ENCODE measurements at regions not wholly inside any gene's neighbourhood (a gene's known extent, or its start where the extent isn't known, plus 50 kb on each side); places are given as distances from the start of the nearest gene placed in this dataset.

- intact Hi-C loops (cut with micrococcal nuclease) = no loop called here
- ATAC-seq (no peak), DNase-seq (ENCODE audit: low read depth, low spot score) (no peak)
- Histone ChIP-seq H3K9me2 (ENCODE audit: insufficient read depth) (no peaks in the 10 kb centered on the region), H3K36me3 (ENCODE audit: control insufficient read depth in 1 of 2, insufficient read depth in 2 of 2, low read length in 2 of 2) (no peaks in the 10 kb centered on the region), H3K4me1 (ENCODE audit: control insufficient read depth in 1 of 2, insufficient read depth in 2 of 2, low read length in 2 of 2) (no peaks in the 10 kb centered on the region), H3K79me2 (ENCODE audit: insufficient read depth, low read length) (no peaks in the 10 kb centered on the region), H3K27me3 (ENCODE audit: insufficient read depth, low read length) (no peaks in the 10 kb centered on the region), H4K20me1 (ENCODE audit: insufficient read depth) (no peaks in the 10 kb centered on the region), H3K9ac (ENCODE audit: low read length) (no peak overlapping the region), H3K4me2 (ENCODE audit: low read length) (no peak overlapping the region), H3K27ac (ENCODE audit: low read depth, low read length) (no peak overlapping the region), H3K9me3 (ENCODE audit: control insufficient read depth in 1 of 2, insufficient read depth in 1 of 2, low read depth in 1 of 2, low read length in 2 of 2) (peaks cover 0 to 17% of the 10 kb centered on the region in 2 experiments; a peak in 1 of 4 replicates), H3K4me3 (replicated peaks in 1 of 2; ENCODE audit: low read depth in 1 of 2, low read length in 2 of 2) (no peak overlapping the region), H2AFZ (ENCODE audit: low read depth, low read length, poor library complexity, severe bottlenecking) (no peak overlapping the region)
- no TSS peak for BruUV-seq (replicated peaks)
- POLR2A ChIA-PET = no interaction called here
- no peak for TF ChIP-seq CTCF (IDR thresholded peaks at IDR 0.05 in 2 of 3, conservative IDR thresholded peaks at IDR 0.05 in 1 of 3; ENCODE audit: borderline replicate concordance in 1 of 3, insufficient read depth in 1 of 3, low read depth in 2 of 3, low read length in 2 of 3)
- no peak for TF ChIP-seq RAD21 (IDR thresholded peaks at IDR 0.05; ENCODE audit: low read depth)
- no peak for TF ChIP-seq ZNF274 (IDR thresholded peaks at IDR 0.05; ENCODE audit: low read depth, low read length)
- no peak for TF ChIP-seq POLR2A (IDR thresholded peaks at IDR 0.05; ENCODE audit: borderline replicate concordance, extremely low read depth, insufficient read depth, insufficient read length)
- no peak for TF ChIP-seq TCF7L2 (IDR thresholded peaks at IDR 0.05; ENCODE audit: borderline replicate concordance, extremely low read depth, insufficient read depth, insufficient read length)
- no peak for TF ChIP-seq ZFX (IDR thresholded peaks at IDR 0.05)
- TF ChIP-seq YY1 (IDR thresholded peaks at IDR 0.05; ENCODE audit: extremely low read depth, insufficient replicate concordance, low read depth, low read length) = no peak
- TF ChIP-seq SP1 (IDR thresholded peaks at IDR 0.05; ENCODE audit: low read depth) = no peak
- CTCF ChIA-PET = no interaction called here
- RAD21 ChIA-PET (ENCODE audit: low non-redundant PET in 1 of 2, low total read pairs in 2 of 2, uncharacterized antibody in 2 of 2, unreplicated experiment in 2 of 2) = no interaction called here
Observed at GRCh38 chr16:6113749-6114148, 1016.2 kb upstream of the EEF2KMT start.

GRCh38 chr16:6112700-6113099 is 1015.1 kb upstream of the EEF2KMT start:
- H3K36me3 ChIP-seq (ENCODE audit: control insufficient read depth in 1 of 2, insufficient read depth in 2 of 2, low read length in 2 of 2) = no peaks in the 10 kb centered on the region
- POLR2A ChIA-PET = no interaction called here
- H3K27me3 ChIP-seq (ENCODE audit: insufficient read depth, low read length) = no peaks in the 10 kb centered on the region
- H3K9ac ChIP-seq (ENCODE audit: low read length) = no peak overlapping the region
- no peaks in the 10 kb centered on the region for H3K79me2 ChIP-seq (ENCODE audit: insufficient read depth, low read length)
- H2AFZ ChIP-seq (ENCODE audit: low read depth, low read length, poor library complexity, severe bottlenecking) = no peak overlapping the region
- no peak overlapping the region for H3K4me2 ChIP-seq (ENCODE audit: low read length)
- DNase-seq (ENCODE audit: low read depth, low spot score) (no peak), ATAC-seq (no peak)
- CTCF ChIA-PET = no interaction called here
- peaks cover 0 to 17% of the 10 kb centered on the region in 2 experiments; a peak in 1 of 4 replicates for H3K9me3 ChIP-seq (ENCODE audit: control insufficient read depth in 1 of 2, insufficient read depth in 1 of 2, low read depth in 1 of 2, low read length in 2 of 2)
- intact Hi-C loops (cut with micrococcal nuclease) = no loop called here
- BruUV-seq (replicated peaks) = no TSS peak
- no peaks in the 10 kb centered on the region for H3K4me1 ChIP-seq (ENCODE audit: control insufficient read depth in 1 of 2, insufficient read depth in 2 of 2, low read length in 2 of 2)
- H3K9me2 ChIP-seq (ENCODE audit: insufficient read depth) = no peaks in the 10 kb centered on the region
- RAD21 ChIA-PET (ENCODE audit: low non-redundant PET in 1 of 2, low total read pairs in 2 of 2, uncharacterized antibody in 2 of 2, unreplicated experiment in 2 of 2) = no interaction called here
- H3K27ac ChIP-seq (ENCODE audit: low read depth, low read length) = no peak overlapping the region
- H3K4me3 ChIP-seq (replicated peaks in 1 of 2; ENCODE audit: low read depth in 1 of 2, low read length in 2 of 2) = no peak overlapping the region
- H4K20me1 ChIP-seq (ENCODE audit: insufficient read depth) = no peaks in the 10 kb centered on the region
- TF ChIP-seq CTCF (IDR thresholded peaks at IDR 0.05 in 2 of 3, conservative IDR thresholded peaks at IDR 0.05 in 1 of 3; ENCODE audit: borderline replicate concordance in 1 of 3, insufficient read depth in 1 of 3, low read depth in 2 of 3, low read length in 2 of 3) (no peak), CEBPB (IDR thresholded peaks at IDR 0.05; ENCODE audit: low read depth) (no peak), POLR2AphosphoS5 (IDR thresholded peaks at IDR 0.05; ENCODE audit: low read depth, low read length) (no peak), ZNF274 (IDR thresholded peaks at IDR 0.05; ENCODE audit: low read depth, low read length) (no peak), POLR2A (IDR thresholded peaks at IDR 0.05; ENCODE audit: borderline replicate concordance, extremely low read depth, insufficient read depth, insufficient read length) (no peak), MAX (IDR thresholded peaks at IDR 0.05) (no peak), TCF7L2 (IDR thresholded peaks at IDR 0.05; ENCODE audit: borderline replicate concordance, extremely low read depth, insufficient read depth, insufficient read length) (no peak), RAD21 (IDR thresholded peaks at IDR 0.05; ENCODE audit: low read depth) (no peak), YY1 (IDR thresholded peaks at IDR 0.05; ENCODE audit: extremely low read depth, insufficient replicate concordance, low read depth, low read length) (no peak)
